Fibroblast of lung (primary cell): ENCODE measurements at regions not wholly inside any gene's neighbourhood (a gene's known extent, or its start where the extent isn't known, plus 50 kb on each side); places are given as distances from the start of the nearest gene placed in this dataset.
A peak's percentile ranks its signal among the peaks of the same experiment; 100 is the strongest.

Source experiments
- DNase-seq, 2 donors: peaks; one replicate each; pipeline versions ENCODE4 v3.0.0 to v3.0.0-alpha.2; 2010; ENCODE audit warnings: low read depth in 2 of 2
- H2AFZ ChIP-seq: 2 replicates; pipeline ENCODE4 v1.5.1; 2012; ENCODE audit warnings: low read length, control low read depth, inconsistent platforms
- H3K27ac ChIP-seq: 2 replicates; pipeline ENCODE4 v1.5.1; 2011; ENCODE audit warnings: low read length, control low read depth; ENCODE audit not compliant: insufficient read depth
- H3K27me3 ChIP-seq: 2 replicates; pipeline ENCODE4 v1.5.1; 2011; ENCODE audit warnings: mild to moderate bottlenecking, low read length; ENCODE audit not compliant: control insufficient read depth, insufficient read depth
- H3K36me3 ChIP-seq: 2 replicates; pipeline ENCODE4 v1.5.1; 2011; ENCODE audit warnings: low read length; ENCODE audit not compliant: control insufficient read depth, insufficient read depth
- H3K4me1 ChIP-seq: 2 replicates; pipeline ENCODE4 v1.5.1; 2011; ENCODE audit warnings: low read length; ENCODE audit not compliant: control insufficient read depth, insufficient read depth; ENCODE audit errors: extremely low read depth
- H3K4me2 ChIP-seq: 2 replicates; pipeline ENCODE4 v1.5.1; 2011; ENCODE audit warnings: low read length, control low read depth; ENCODE audit not compliant: insufficient read depth; ENCODE audit errors: extremely low read depth
- H3K4me3 ChIP-seq, 4 experiments: fragments of 200-600 bp in 1 of 4; sonication (generic) in 1 of 4; replicated peaks in 1 of 4; 2 replicates each; pipeline ENCODE4 v1.5.1; 2011 to 2016; ENCODE audit warnings: low read length in 4 of 4, low read depth in 3 of 4, mild to moderate bottlenecking in 3 of 4, control low read depth in 2 of 4, inconsistent platforms in 1 of 4, mixed read lengths in 1 of 4; ENCODE audit not compliant: insufficient read depth in 1 of 4; ENCODE audit errors: control extremely low read depth in 1 of 4
- H3K79me2 ChIP-seq: 2 replicates; pipeline ENCODE4 v1.5.1; 2012; ENCODE audit warnings: mild to moderate bottlenecking, low read length, inconsistent platforms; ENCODE audit not compliant: control insufficient read depth, insufficient read depth
- H3K9ac ChIP-seq: 2 replicates; pipeline ENCODE4 v1.5.1; 2011; ENCODE audit warnings: mild to moderate bottlenecking, low read length, control low read depth; ENCODE audit not compliant: insufficient read depth
- H3K9me3 ChIP-seq: 2 replicates; pipeline ENCODE4 v1.5.1; 2012; ENCODE audit warnings: low read depth, low read length; ENCODE audit not compliant: control insufficient read depth, insufficient read depth
- H4K20me1 ChIP-seq: 2 replicates; pipeline ENCODE4 v1.5.1; 2011; ENCODE audit warnings: low read length; ENCODE audit not compliant: control insufficient read depth, insufficient read depth; ENCODE audit errors: extremely low read depth
- EZH2 ChIP-seq: IDR thresholded peaks from 2 replicates; pipeline ENCODE4 v1.5.1; 2012; ENCODE audit warnings: low read length, control low read depth, mild to moderate bottlenecking; ENCODE audit errors: missing control alignments
- TF ChIP-seq, protein P1 (sequence below), 2 donors: IDR thresholded peaks in 1 of 2; conservative IDR thresholded peaks in 1 of 2; 1 replicate in 1 of 2; 2 replicates in 1 of 2; pipeline ENCODE4 v1.5.1; 2011 to 2012; ENCODE audit warnings: low read length in 2 of 2, control low read depth in 1 of 2, inconsistent platforms in 1 of 2, low read depth in 1 of 2, mild to moderate bottlenecking in 1 of 2

DNA sequence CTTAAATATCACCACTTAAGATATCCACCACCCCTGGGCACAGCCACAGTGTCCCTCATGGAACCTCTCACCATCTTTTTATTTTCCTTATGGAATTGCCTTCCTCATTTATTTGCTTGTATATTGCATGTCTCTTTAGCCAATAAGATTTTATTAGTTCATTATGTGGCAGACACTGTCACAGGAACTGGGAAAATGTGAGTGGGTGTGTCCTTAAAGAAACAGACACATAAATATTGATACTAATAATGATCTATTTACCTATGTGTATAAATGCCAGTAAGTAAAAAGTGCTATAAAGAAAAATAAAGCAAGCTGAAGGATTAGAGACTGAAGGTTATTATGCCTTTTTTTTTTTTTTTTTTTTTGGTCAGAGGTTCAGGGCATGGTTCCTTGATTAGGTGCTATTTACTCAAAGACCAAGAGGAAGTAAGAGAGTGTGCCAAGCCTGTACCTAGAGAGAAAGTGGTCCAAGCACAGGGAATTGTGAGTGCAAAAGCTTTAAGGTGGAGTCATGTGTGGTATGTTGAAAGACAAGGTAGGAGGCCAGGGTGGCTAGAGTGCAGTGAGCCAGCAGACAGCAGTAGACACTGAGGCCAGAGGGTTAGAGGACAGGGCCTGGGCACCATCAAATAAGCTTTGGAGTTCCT is 589.0 kb downstream of the USP25 start:
- no peak for DNase-seq
- Histone ChIP-seq H4K20me1 (no peaks in the 10 kb centered on the region), H3K9ac (no peak overlapping the region), H2AFZ (no peak overlapping the region), H3K4me2 (no peak overlapping the region), H3K9me3 (no peaks in the 10 kb centered on the region), H3K27me3 (no peaks in the 10 kb centered on the region), H3K4me3 (no peak overlapping the region), H3K36me3 (no peaks in the 10 kb centered on the region), H3K27ac (no peak overlapping the region), H3K79me2 (no peaks in the 10 kb centered on the region), H3K4me1 (no peaks in the 10 kb centered on the region)
- no peak for TF ChIP-seq EZH2
- TF ChIP-seq, protein P1, sequence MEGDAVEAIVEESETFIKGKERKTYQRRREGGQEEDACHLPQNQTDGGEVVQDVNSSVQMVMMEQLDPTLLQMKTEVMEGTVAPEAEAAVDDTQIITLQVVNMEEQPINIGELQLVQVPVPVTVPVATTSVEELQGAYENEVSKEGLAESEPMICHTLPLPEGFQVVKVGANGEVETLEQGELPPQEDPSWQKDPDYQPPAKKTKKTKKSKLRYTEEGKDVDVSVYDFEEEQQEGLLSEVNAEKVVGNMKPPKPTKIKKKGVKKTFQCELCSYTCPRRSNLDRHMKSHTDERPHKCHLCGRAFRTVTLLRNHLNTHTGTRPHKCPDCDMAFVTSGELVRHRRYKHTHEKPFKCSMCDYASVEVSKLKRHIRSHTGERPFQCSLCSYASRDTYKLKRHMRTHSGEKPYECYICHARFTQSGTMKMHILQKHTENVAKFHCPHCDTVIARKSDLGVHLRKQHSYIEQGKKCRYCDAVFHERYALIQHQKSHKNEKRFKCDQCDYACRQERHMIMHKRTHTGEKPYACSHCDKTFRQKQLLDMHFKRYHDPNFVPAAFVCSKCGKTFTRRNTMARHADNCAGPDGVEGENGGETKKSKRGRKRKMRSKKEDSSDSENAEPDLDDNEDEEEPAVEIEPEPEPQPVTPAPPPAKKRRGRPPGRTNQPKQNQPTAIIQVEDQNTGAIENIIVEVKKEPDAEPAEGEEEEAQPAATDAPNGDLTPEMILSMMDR (conservative IDR thresholded peaks at IDR 0.05 in 1 of 2, IDR thresholded peaks at IDR 0.05 in 1 of 2; ENCODE audit: low read depth in 1 of 2, low read length in 2 of 2), result no peak

DNA sequence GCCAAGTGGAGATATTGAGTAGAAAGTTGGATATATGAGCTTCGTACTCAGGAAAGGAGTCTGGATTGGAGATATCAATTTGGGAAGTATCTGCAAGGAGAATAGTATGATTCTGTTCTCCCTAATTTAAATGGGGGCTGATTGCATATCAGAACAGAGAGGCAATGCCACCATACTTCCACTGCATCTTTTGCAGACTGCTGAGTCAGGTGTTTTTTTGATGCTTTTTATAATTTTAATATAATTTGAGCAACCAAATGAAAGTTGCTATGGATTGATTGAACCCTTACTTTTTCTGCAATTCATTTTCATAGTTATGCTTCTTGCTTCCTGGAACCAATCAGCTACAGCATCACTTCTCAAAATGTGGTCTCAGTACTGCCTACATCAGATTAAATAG is 590.3 kb downstream of the USP25 start:
- no peak overlapping the region for H3K9ac ChIP-seq
- H3K9me3 ChIP-seq, result no peaks in the 10 kb centered on the region
- H3K4me2 ChIP-seq, result no peak overlapping the region
- H3K4me1 ChIP-seq, result no peaks in the 10 kb centered on the region
- H3K4me3 ChIP-seq, result no peak overlapping the region
- no peaks in the 10 kb centered on the region for H3K79me2 ChIP-seq
- no peak overlapping the region for H2AFZ ChIP-seq
- no peaks in the 10 kb centered on the region for H4K20me1 ChIP-seq
- no peak for DNase-seq
- TF ChIP-seq EZH2, result no peak
- H3K36me3 ChIP-seq, result no peaks in the 10 kb centered on the region
- no peak overlapping the region for H3K27ac ChIP-seq
- H3K27me3 ChIP-seq, result no peaks in the 10 kb centered on the region

GRCh38 chr21:16322454-16322853 is 592.7 kb downstream of the USP25 start:
- no peak for TF ChIP-seq EZH2
- TF ChIP-seq, protein P1 (conservative IDR thresholded peaks at IDR 0.05 in 1 of 2, IDR thresholded peaks at IDR 0.05 in 1 of 2; ENCODE audit: low read depth in 1 of 2, low read length in 2 of 2), result no peak
- no peaks in the 10 kb centered on the region for H3K9me3 ChIP-seq
- no peaks in the 10 kb centered on the region for H3K4me1 ChIP-seq
- no peak overlapping the region for H3K9ac ChIP-seq
- H4K20me1 ChIP-seq, result no peaks in the 10 kb centered on the region
- no peak overlapping the region for H2AFZ ChIP-seq
- H3K27me3 ChIP-seq, result no peaks in the 10 kb centered on the region
- no peaks in the 10 kb centered on the region for H3K36me3 ChIP-seq
- H3K79me2 ChIP-seq, result no peaks in the 10 kb centered on the region
- DNase-seq, result peak in 1 of 2 donors; percentile 29
- H3K4me2 ChIP-seq, result no peak overlapping the region
- H3K27ac ChIP-seq, result no peak overlapping the region
- no peak overlapping the region for H3K4me3 ChIP-seq
